ENCODE measurements at regions not wholly inside any gene's neighbourhood (a gene's known extent, or its start where the extent isn't known, plus 50 kb on each side); places are given as distances from the start of the nearest gene placed in this dataset.

DNA sequence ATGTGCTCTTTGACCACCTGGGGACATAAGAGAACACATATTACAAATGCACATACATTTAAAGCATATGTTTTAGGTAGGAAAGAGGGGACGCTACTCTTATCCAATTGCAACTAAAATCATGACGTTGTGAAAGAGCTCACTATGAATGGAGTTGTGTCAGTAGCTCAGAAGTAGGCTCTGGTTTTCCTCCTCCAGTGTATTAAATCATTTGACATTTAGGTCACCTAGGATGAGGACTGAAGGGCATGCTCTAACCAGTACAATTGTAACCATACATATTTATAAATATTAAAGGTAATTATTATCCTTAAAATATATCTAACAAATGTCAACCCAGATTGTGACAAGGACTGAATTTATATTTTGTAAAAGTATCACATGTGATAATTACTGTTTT, 389.0 kb downstream of the KLF12 start:
- DNase-seq (ENCODE audit: low spot score): no peak

DNA sequence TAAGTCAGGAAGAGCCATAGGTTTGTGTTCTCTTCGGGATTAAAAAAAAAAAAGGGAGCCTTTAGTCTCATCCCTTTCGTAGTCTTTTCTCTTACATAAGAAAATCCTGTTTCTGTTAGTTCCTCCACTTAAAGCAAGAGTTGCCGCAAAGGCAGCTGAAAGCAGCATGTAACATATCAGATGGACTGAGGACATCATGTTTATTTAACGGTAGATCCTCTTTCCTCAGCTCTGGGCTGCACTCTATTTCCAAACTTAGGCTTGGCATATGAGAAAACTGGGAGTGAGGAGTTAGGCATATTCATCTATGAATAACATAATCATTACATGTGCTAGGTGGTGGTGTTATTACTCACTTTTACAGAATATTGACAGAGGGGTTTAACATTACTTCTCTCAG, 391.2 kb downstream of the KLF12 start:
- DNase-seq (ENCODE audit: low spot score): no peak

DNA sequence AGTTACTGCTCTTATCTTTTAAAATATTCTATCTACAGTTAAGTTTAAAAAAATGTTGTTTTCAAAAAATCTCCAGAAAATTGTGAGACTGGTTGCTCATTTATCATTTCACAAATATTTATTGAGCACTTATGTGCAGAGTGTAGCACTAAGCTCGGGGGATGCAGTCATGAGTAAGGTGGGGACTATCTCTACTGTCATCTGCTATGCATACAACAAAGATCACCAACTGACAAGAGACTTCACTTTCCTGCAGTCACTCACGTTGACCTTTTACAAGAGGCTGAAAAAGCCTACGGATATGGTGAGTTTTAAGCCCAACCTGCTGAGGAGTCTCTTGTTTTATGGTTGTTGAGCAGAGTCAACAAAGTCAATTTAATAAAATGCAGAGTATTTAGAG, 392.5 kb downstream of the KLF12 start:
- no peak for DNase-seq (ENCODE audit: low spot score)

DNA sequence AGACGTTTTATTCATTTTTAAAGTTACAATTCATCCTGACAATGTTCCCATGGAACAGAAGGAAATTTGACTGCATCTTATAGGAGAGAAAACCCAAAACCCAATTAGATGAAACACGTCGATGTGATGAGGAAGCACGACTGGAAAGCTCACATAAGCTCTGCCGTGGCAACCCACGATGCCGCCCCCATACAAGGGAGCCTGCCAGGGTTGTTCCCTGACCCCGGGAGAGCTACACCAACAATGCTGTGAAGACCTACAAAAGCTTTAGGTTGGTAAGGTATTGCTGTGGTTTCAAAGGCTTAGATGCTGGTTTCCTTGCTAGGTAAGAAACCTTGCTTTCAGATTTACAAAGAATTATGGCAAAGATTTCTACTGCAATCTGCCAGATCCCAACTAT, 393.1 kb downstream of the KLF12 start:
- DNase-seq (ENCODE audit: low spot score): peak; percentile 36

DNA sequence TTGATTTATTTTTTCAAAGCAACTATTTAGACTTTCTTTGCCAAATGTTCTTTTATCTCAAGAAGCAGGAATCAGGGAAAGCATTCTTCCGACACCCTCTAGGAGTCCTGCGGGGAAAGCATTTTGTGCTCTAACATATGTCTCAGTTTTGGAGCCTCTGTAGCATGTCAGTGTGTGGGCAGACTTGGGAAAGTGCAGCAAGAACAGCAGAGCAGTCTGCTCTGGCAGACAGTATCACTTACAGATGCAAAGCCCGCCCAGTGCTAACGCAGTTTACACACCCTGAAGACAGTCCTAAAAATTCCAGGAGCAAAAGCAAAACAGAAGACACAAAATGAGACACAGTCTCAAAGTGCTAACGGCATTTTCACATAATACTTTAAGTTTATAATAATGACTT, 393.5 kb downstream of the KLF12 start:
- peak; percentile 75 for DNase-seq (ENCODE audit: low spot score)

DNA sequence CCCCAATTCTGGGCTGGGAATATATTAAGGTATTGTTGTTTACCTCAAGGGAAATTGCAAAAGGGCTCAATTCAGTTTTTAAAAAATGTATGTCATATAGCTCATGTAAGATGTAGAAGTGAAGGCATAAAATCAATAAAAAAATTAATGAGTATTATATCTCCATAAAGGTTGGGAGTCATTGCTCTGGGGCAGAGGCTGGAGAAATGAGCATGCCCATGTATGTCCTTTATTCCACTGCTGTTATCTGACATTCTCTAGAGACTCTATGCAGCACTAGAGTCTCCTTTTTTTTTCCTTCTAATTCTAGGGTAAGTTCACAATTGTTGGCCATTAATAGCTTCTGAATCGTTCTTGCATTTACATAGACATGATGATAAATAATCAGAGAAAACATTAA, 394.8 kb downstream of the KLF12 start:
- DNase-seq (ENCODE audit: low spot score): no peak

DNA sequence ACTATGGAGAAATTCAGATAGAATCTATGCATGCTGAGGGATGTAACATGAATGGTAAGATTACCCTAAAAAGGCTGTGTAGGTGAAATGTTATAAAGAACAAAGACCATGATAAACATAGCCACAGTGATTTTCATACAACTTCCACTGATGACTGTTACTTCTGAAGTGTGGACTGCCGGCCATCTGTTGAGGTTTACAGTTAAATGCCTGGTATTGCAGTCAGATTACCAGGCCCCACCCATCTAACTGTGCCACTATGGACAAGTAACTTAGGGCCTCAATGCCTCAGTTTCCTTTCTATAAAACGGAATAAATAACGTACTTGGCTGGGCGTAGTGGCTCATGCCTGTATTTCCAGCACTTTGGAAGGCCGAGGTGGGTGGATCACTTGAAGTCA, 395.6 kb downstream of the KLF12 start:
- peak; percentile 11 for DNase-seq (ENCODE audit: low spot score)

DNA sequence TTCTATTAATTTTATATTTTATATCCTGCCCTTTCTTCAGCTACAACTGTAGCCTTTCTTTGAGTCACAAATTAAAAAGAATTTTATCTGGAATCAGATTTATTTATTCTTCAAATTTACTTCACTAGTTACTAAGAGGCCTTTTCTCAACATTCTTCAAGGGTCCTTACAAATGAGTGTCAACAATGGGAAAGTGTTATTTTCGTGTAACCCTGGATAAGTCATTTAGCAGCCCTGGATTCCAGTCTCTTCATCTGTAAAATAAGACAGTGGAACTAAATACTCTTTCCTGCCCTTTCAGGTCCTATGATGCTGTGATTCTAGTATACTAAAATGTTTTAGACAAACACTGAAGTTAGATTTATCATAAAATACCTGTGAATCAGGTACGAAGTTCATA, 397.0 kb downstream of the KLF12 start:
- no peak for DNase-seq (ENCODE audit: low spot score)

DNA sequence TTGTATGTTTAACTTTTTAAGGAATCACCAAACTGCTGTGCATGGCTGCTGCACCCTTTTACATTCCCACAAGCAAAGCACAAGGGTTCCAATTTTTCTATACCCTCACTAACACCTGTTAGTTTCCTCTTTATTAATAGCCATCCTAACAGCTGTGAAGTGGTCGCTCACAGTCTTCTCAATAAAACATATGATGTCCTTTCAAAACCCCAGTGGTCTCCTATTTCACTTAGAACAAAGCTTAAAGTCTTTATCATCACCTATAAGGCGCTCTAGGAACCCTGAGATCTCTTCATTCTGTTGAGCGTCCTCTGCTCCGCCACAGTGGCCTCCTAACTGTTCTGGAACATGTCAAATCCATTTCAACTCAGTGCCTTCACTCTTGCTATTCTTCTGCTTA, 400.5 kb downstream of the KLF12 start:
- DNase-seq (ENCODE audit: low spot score): no peak

DNA sequence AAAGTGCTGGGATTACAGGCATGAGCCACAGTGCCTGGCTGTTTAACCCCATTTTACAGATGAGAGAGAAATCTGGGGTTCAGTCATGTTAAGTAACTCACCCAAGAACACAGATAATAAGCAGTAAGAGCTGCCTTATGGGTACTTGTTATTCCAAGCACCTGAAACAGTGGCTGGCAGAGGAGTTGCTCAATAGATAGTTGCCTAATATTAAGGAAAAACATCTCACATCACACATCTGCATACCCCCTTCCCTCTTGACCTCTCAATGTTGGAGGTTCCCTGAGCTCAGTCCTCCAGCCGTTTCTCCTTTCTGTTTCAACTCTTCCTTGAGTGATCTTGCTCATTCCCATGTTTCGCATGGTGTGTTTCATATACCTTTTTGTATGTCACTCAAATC, 401.9 kb downstream of the KLF12 start:
- no peak for DNase-seq (ENCODE audit: low spot score)

DNA sequence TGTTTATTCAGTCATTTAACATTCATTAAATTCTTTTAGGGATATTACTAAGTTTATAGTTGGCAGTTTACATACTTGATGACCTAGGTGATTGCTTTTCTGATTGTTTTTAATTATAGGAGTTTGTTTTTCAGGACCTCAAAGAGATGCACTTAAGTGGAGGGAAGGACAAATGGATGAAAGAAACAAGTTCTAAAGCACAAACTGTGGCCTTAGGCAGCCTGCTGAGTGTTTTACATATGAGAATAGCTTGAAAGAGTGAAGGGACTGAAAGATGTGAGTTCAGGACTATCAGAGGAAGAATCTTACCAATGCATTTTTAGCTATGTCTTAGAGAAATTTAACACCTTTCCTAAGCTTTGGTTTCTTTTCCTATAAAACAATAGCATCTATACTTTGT, 402.6 kb downstream of the KLF12 start:
- no peak for DNase-seq (ENCODE audit: low spot score)

DNA sequence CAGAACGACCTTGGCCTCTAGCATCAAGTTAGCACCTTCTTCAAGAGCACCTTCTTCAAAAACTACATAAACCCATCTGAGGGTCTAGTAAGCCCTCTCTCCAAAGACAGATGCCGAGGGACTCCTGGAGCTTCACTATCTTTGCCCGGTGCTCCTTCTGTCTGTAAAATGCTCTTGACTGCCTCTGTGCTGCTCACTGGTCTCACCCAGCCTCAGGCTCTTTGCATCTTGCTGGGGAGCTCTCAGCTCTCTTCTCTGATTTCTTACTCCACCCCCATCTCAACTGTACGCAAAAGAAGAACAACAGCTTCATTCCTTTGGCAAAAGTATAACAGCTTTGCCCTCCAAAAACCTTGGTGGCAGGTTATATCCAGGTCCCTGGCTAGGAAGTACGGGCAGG, 404.2 kb downstream of the KLF12 start:
- DNase-seq (ENCODE audit: low spot score): no peak

DNA sequence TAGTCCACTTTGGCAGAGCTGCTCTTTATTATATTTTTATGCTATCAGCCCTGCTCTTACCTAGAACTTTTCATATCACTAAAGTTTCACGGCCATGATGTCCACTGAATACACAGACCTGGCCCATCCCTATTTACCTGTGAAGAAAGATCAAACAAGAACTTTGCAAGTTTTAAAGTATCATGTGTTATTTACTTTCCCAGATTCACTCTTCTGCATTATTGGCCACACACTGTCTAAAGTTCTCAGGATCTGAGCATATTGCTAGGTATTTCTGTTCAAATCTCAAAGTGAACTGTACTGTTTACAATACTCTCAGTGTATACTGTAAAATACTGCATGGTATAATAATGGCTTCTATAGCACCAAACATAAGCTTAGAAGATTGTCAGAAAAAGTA, 405.2 kb downstream of the KLF12 start:
- no peak for DNase-seq (ENCODE audit: low spot score)

DNA sequence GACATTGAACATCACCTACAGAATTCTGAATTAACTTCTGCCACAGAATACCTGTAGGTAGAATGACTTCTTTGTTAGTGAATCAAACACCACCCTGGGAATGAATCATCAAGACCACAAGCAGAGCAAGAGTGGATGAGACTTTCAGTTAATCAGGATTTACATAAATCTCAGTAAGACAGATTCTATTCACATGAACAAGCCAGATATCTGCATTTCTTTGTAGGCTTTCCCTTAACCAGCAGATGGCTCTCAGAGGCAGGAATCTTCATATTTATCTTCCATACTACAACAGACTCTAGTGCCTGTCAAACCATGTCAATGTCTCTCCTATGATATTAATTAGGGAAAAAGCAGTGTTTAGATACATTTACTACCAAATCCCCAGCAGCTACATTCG, 412.1 kb downstream of the KLF12 start:
- DNase-seq (ENCODE audit: low spot score): peak; percentile 26

DNA sequence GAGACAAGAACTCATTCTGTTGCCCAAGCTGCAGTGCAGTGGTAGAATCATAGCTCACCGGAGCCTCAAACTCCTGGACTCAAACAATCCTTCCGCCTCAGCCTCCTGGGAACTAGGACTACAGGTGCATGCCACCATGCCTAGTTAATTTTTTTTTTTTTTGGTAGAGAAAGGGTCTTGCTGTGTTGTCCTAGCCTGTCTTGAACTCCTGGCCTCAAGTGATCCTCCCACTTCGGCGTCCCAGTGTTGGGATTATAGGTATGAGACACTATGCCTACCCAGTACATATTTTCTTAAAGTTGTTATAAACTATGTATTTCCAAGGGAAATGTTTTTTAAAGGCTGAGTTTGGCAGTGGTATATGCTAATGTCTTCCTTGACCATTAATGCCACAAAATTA, 412.6 kb downstream of the KLF12 start:
- no peak for DNase-seq (ENCODE audit: low spot score)

DNA sequence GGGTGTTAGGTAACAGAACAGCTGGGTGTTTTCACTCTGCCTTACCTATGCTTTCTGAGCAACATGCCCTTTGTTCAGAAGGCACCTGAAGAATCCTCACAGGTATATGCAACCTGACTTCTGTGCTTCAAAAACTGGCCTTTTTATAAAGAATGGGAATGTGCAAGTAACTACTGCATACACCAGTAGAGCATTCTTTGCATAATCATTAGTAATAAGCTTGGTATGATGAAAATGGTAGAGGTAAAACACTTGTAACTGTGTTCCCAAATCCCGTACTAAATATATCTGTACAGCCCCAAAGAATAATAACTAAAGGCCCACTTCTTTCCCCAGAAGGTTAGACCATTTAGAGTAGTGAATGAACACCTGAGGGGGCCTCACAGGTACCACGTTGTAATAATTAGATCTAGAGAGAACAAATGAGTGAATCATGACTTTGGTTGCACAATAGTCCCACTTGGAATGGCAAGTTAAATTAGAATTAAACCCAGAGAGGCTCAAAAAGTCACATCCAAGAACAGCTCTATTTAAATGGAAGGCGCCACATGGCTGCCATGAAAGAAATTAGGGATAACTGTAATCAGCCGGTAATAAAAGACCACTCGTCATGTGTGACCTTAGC, 413.9 kb downstream of the KLF12 start:
- no peak for DNase-seq (ENCODE audit: low spot score)

DNA sequence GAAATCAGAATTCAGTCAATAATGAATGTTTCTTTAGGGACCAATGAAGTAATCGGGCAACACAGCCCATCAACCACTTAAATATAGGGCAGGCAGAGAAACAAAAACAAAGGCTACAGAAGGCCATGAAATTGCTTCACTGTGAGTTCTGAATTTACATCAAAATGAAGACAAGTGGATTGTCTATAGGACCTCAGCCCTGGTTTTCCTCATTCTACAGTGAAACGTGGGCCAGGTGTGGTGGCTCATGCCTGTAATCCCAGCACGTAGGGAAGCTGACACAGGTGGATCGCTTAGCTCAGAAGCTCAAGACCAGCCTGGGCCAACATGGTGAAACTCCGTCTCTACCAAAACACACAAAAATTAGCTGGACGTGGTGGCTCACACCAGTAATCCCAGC, 416.0 kb downstream of the KLF12 start:
- DNase-seq (ENCODE audit: low spot score): no peak

DNA sequence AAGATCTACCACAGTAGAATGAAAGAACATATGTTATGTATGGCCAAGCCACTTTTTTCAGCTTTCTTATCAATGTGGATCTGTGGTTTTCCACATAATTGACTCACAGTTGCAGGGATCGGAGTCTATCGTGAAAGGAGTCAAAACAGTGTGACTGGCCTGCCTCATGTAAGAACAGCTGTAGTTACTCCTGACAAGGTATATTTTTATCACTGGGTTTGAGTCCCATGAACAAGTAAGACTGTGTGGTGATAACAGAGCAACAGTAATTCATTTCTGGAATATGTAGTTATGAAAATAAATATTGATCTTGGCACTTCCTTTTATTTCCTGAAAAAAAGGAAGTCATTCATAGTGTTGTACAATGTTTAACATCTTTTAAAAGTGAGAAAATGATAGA, 416.6 kb downstream of the KLF12 start:
- no peak for DNase-seq (ENCODE audit: low spot score)

DNA sequence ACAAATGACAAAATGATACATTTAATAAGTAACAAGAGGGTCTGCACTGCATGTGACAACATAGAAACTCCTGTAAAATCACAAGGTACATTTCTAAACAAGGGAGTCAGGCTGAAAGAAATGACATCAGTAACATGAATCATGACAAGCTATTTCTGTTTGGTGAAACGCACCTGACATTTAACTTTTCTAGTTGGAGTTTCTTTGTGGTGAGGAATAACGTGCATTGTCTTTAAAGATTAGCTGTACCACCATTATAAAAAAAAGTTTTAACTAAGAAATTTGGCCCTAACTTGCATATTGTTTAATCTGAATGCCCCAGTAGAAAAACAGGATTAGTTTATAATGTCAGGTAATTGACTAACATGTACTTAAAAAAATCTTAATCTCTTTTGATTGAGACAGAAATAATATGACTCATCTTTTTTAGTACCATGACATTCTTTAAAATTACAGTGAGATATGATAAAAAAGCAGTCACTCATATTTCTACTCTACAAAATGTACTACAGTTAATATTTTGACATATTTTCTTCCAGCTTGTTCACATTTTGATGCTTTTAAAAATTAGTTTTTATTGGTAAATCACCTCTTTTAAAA, 418.2 kb downstream of the KLF12 start:
- DNase-seq (ENCODE audit: low spot score): no peak

DNA sequence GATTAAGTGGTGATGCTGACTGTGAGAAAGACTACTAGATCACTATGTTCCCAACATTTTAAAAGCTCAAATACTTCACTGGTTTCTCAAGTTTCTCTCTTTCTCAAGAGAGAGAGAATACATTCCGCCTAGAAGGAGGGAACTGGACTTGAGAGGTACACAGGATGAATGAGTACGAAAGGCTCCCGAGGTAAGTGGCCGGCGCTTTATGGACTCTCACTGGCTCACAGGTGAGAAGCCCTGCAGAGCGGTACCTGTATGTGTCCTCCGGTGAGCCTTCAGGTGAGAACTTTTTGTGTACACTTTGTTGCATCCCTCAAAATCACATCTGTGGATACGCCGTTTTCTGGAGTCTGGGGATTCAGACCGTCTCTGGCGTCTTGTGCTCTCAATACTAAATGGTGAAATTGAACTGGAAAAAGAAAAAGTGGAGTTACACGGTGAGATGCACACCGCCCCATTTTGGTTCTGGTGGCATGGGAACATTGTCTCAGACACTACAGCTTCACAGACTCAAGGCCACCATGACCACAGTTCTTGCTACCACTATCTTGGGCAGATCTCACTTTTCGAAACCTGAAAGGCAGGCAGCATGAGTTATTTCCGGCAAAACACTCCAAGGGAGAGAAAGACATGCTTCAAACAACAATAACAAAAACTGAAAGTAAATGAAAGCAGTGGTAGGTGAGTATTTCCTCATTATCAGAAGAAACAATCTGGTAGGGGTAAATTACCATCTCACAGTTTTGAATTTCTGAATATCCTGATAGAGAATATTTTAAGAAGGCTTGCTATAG, 418.9 kb downstream of the KLF12 start:
- DNase-seq (ENCODE audit: low spot score): no peak

DNA sequence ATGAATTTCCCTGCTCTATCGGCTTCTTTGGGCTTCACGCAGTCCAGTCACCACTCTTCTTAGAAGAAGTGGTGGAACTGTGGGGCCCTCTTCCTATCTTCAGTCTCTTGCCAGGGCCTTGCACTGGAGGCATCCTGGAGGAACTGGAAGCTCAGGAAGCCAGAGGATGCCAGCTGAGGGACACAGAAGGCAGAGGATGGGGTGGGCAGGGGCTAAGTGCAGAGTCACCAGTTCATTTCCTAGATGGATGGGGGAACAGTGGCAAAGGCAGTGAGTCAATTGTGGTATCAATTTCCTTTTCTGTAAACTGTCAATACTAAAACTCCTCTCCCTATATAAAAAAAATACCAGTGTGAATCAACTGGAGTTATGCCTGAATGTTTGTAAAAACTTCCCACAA, 419.7 kb downstream of the KLF12 start:
- no peak for DNase-seq (ENCODE audit: low spot score)

DNA sequence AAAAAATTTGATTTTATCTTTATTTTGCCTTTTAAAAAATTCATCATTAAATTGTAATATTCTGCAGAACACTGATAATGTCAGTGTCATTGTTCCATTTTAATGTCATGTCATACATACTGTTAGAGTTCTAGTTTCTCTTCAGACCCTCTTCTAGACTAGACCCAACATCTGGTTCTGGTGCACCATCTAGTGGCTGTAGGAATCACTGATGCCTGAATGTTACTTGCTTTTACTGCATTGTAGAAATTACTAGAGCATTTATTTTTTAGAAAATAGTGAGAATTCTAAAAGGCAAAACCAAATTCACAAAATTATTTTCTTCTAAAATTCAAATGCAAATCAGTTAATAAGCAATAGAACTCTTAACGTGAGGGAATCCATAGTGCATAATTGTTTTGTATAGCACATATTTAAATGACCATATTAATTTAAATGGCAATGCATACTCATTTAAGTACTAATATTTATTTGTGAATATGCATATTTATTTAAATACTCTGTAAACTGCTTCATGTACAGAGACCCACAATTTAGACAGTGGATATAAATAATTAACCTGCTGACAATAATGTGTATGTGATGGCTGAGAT, 425.7 kb downstream of the KLF12 start:
- DNase-seq (ENCODE audit: low spot score): peak; percentile 70

DNA sequence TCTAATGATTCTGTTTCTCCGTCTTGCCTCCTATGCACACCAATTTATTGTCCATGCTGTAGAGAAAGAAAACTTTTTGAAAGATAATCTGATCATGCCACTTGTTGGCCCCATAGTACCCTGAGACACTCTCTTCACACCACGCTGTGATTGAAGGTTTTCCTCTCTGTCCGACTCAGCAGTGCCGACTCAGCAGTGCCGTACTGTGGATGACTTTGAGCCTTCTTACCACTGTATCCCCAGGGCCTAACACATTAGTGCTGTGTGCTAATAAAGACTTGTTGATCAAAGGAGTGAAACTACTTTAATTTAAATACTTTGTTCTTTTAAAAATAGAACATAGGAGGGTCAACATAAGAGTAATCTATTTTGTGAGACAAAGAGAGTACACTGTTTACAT, 429.6 kb downstream of the KLF12 start:
- DNase-seq (ENCODE audit: low spot score): no peak

All from GM03348 (cell line).